GM12878 (cell line): ENCODE measurements at regions not wholly inside any gene's neighbourhood (a gene's known extent, or its start where the extent isn't known, plus 50 kb on each side); places are given as distances from the start of the nearest gene placed in this dataset.

Experiments
- CBX5 ChIP-seq: sonication (generic); IDR thresholded peaks from 2 replicates; pipeline ENCODE4 v1.6.1; 2016; ENCODE audit warnings: low read depth, moderate library complexity, mild to moderate bottlenecking, inconsistent platforms
- CHD4 ChIP-seq: fragments of 200-600 bp; sonication (generic); IDR thresholded peaks from 2 replicates; pipeline ENCODE4 v1.6.1; 2016; ENCODE audit warnings: mild to moderate bottlenecking
- CTCF ChIP-seq, 3 experiments: IDR thresholded peaks in 2 of 3; conservative IDR thresholded peaks in 1 of 3; 2 replicates each; pipeline ENCODE4 v1.5.1; 2011; ENCODE audit warnings: low read depth in 3 of 3, low read length in 3 of 3, mild to moderate bottlenecking in 3 of 3, control low read depth in 2 of 3, moderate library complexity in 2 of 3, inconsistent platforms in 1 of 3, mixed read lengths in 1 of 3; ENCODE audit not compliant: control insufficient read depth in 2 of 3, insufficient read depth in 1 of 3; ENCODE audit errors: extremely low read depth in 1 of 3
- EGR1 ChIP-seq, 2 experiments: IDR thresholded peaks; 1 replicate in 1 of 2; 2 replicates in 1 of 2; pipeline ENCODE4 v1.6.1; 2011 to 2012; ENCODE audit warnings: low read depth in 2 of 2, low read length in 2 of 2, borderline replicate concordance in 1 of 2, mild to moderate bottlenecking in 1 of 2, moderate library complexity in 1 of 2
- EP300 ChIP-seq, 2 experiments: fragments of 150-350 bp in 1 of 2; IDR thresholded peaks; 2 replicates each; pipeline ENCODE4 v1.6.1; 2011 to 2012; ENCODE audit warnings: low read depth in 2 of 2, low read length in 2 of 2, borderline replicate concordance in 1 of 2, improper control_type of control experiment in 1 of 2, inconsistent platforms in 1 of 2; ENCODE audit not compliant: control insufficient read depth in 1 of 2
- MTA3 ChIP-seq: IDR thresholded peaks from 2 replicates; pipeline ENCODE4 v1.6.1; 2012; ENCODE audit warnings: low read length, inconsistent platforms, borderline replicate concordance
- NFYA ChIP-seq: IDR thresholded peaks from 2 replicates; pipeline ENCODE4 v1.6.1; 2011; ENCODE audit warnings: low read depth, mild to moderate bottlenecking, low read length, improper control_type of control experiment, borderline replicate concordance
- NR2C1 ChIP-seq: fragments of 450-650 bp; IDR thresholded peaks from 2 replicates; pipeline ENCODE4 v1.6.1; 2017; ENCODE audit warnings: antibody characterized with exemption, mild to moderate bottlenecking, moderate library complexity
- SREBF2 ChIP-seq: IDR thresholded peaks from 2 replicates; pipeline ENCODE4 v1.6.1; 2012; ENCODE audit warnings: mild to moderate bottlenecking, low read length
- SRF ChIP-seq, 2 experiments: IDR thresholded peaks; 2 replicates each; pipeline ENCODE4 v1.6.1; 2011; ENCODE audit warnings: low read depth in 2 of 2, low read length in 2 of 2, mild to moderate bottlenecking in 1 of 2, moderate library complexity in 1 of 2
- TF ChIP-seq, protein P1 (sequence below): IDR thresholded peaks from 2 replicates; pipeline ENCODE4 v1.6.1; 2012; ENCODE audit warnings: mild to moderate bottlenecking, low read depth, low read length
- TF ChIP-seq, protein P2 (sequence below): IDR thresholded peaks from 2 replicates; pipeline ENCODE4 v1.6.1; 2012; ENCODE audit warnings: low read length, inconsistent platforms

- TF ChIP-seq, protein P1, sequence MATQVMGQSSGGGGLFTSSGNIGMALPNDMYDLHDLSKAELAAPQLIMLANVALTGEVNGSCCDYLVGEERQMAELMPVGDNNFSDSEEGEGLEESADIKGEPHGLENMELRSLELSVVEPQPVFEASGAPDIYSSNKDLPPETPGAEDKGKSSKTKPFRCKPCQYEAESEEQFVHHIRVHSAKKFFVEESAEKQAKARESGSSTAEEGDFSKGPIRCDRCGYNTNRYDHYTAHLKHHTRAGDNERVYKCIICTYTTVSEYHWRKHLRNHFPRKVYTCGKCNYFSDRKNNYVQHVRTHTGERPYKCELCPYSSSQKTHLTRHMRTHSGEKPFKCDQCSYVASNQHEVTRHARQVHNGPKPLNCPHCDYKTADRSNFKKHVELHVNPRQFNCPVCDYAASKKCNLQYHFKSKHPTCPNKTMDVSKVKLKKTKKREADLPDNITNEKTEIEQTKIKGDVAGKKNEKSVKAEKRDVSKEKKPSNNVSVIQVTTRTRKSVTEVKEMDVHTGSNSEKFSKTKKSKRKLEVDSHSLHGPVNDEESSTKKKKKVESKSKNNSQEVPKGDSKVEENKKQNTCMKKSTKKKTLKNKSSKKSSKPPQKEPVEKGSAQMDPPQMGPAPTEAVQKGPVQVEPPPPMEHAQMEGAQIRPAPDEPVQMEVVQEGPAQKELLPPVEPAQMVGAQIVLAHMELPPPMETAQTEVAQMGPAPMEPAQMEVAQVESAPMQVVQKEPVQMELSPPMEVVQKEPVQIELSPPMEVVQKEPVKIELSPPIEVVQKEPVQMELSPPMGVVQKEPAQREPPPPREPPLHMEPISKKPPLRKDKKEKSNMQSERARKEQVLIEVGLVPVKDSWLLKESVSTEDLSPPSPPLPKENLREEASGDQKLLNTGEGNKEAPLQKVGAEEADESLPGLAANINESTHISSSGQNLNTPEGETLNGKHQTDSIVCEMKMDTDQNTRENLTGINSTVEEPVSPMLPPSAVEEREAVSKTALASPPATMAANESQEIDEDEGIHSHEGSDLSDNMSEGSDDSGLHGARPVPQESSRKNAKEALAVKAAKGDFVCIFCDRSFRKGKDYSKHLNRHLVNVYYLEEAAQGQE = no peak
- TF ChIP-seq MTA3 = no peak
- TF ChIP-seq CTCF (IDR thresholded peaks at IDR 0.05 in 2 of 3, conservative IDR thresholded peaks at IDR 0.05 in 1 of 3; ENCODE audit: control insufficient read depth in 2 of 3, extremely low read depth in 1 of 3, insufficient read depth in 1 of 3, low read depth in 3 of 3, low read length in 3 of 3) = no peak
- TF ChIP-seq, protein P2, sequence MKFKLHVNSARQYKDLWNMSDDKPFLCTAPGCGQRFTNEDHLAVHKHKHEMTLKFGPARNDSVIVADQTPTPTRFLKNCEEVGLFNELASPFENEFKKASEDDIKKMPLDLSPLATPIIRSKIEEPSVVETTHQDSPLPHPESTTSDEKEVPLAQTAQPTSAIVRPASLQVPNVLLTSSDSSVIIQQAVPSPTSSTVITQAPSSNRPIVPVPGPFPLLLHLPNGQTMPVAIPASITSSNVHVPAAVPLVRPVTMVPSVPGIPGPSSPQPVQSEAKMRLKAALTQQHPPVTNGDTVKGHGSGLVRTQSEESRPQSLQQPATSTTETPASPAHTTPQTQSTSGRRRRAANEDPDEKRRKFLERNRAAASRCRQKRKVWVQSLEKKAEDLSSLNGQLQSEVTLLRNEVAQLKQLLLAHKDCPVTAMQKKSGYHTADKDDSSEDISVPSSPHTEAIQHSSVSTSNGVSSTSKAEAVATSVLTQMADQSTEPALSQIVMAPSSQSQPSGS = no peak
- no peak for TF ChIP-seq SREBF2
- no peak for TF ChIP-seq NR2C1
- TF ChIP-seq SRF (IDR thresholded peaks at IDR 0.05; ENCODE audit: low read depth in 2 of 2, low read length in 2 of 2) = no peak
- no peak for TF ChIP-seq EP300 (IDR thresholded peaks at IDR 0.05; ENCODE audit: borderline replicate concordance in 1 of 2, control insufficient read depth in 1 of 2, low read depth in 2 of 2, low read length in 2 of 2)
- TF ChIP-seq CHD4 = no peak
- no peak for TF ChIP-seq NFYA
- TF ChIP-seq CBX5 = no peak
- TF ChIP-seq EGR1 (IDR thresholded peaks at IDR 0.05; ENCODE audit: borderline replicate concordance in 1 of 2, low read depth in 2 of 2, low read length in 2 of 2) = no peak
These were observed 304.8 kb downstream of the RND3 start for GRCh38 chr2:150182566-150183235.
